ENCODE measurements at regions not wholly inside any gene's neighbourhood (a gene's known extent, or its start where the extent isn't known, plus 50 kb on each side); places are given as distances from the start of the nearest gene placed in this dataset.
A peak's percentile ranks its signal among the peaks of the same experiment; 100 is the strongest.
"Not testable (repeated sequence)": the region's sequence is repeated elsewhere in the genome, so short reads cannot be mapped to it uniquely, and the experiment has no call there.

GRCh38 chr9:86997156-86997555 is 49.9 kb upstream of the GAS1 start:
- no peak for DNase-seq
- intact Hi-C loops (cut with DNase I): no loop called here

- no peak for DNase-seq
- intact Hi-C loops (cut with DNase I): no loop called here
Measured at GRCh38 chr9:86997951-86998350, 50.6 kb upstream of the GAS1 start.

- intact Hi-C loops (cut with DNase I): no loop called here
- no peak for DNase-seq
Measured at GRCh38 chr9:87002517-87002916, 55.2 kb upstream of the GAS1 start.

- no peak for DNase-seq
- intact Hi-C loops (cut with DNase I): no loop called here
Measured at GRCh38 chr9:87004016-87004415, 56.7 kb upstream of the GAS1 start.

GRCh38 chr9:87006956-87007355 is 59.6 kb upstream of the GAS1 start:
- intact Hi-C loops (cut with DNase I): no loop called here
- no peak for DNase-seq

- peak in 30 of 42 donors; percentile 11 to 76 (median 44) for DNase-seq
- intact Hi-C loops (cut with DNase I): no loop called here
Measured at GRCh38 chr9:87007711-87008366, 60.5 kb upstream of the GAS1 start.

- intact Hi-C loops (cut with DNase I): no loop called here
- peak in 1 of 42 donors; percentile 5 for DNase-seq
Measured at GRCh38 chr9:87008667-87009066, 61.4 kb upstream of the GAS1 start.

GRCh38 chr9:87010626-87011025 is 63.3 kb upstream of the GAS1 start:
- DNase-seq: no peak
- intact Hi-C loops (cut with DNase I): no loop called here

- DNase-seq: no peak
- intact Hi-C loops (cut with DNase I): no loop called here
Measured at GRCh38 chr9:87011551-87011950, 64.2 kb upstream of the GAS1 start.

- no peak for DNase-seq
- intact Hi-C loops (cut with DNase I): no loop called here
Measured at GRCh38 chr9:87013490-87013889, 66.2 kb upstream of the GAS1 start.

GRCh38 chr9:87014436-87014835 is 67.1 kb upstream of the GAS1 start:
- intact Hi-C loops (cut with DNase I): no loop called here
- no peak for DNase-seq

GRCh38 chr9:87016681-87017080 is 69.4 kb upstream of the GAS1 start:
- DNase-seq: no peak
- intact Hi-C loops (cut with DNase I): no loop called here

GRCh38 chr9:87020169-87020950 is 73.1 kb upstream of the GAS1 start:
- intact Hi-C loops (cut with DNase I): no loop called here
- DNase-seq: peak in 2 of 42 donors; percentile 1 to 9

- DNase-seq: no peak
- intact Hi-C loops (cut with DNase I): no loop called here
Measured at GRCh38 chr9:87022178-87022577, 74.9 kb upstream of the GAS1 start.

- no peak for DNase-seq
- intact Hi-C loops (cut with DNase I): no loop called here
Measured at GRCh38 chr9:87026204-87026603, 78.9 kb upstream of the GAS1 start.

GRCh38 chr9:87028836-87029235 is 81.5 kb upstream of the GAS1 start:
- DNase-seq; intact Hi-C loops (cut with DNase I): not testable (repeated sequence)

- intact Hi-C loops (cut with DNase I): no loop called here
- no peak for DNase-seq
Measured at GRCh38 chr9:87029905-87030304, 82.6 kb upstream of the GAS1 start.

- no peak for DNase-seq
- intact Hi-C loops (cut with DNase I): no loop called here
Measured at GRCh38 chr9:87034841-87035240, 87.5 kb upstream of the GAS1 start.

- intact Hi-C loops (cut with DNase I): no loop called here
- no peak for DNase-seq
Measured at GRCh38 chr9:87035879-87036278, 88.6 kb upstream of the GAS1 start.

GRCh38 chr9:87036506-87036905 is 89.2 kb upstream of the GAS1 start:
- intact Hi-C loops (cut with DNase I): no loop called here
- DNase-seq: no peak

- intact Hi-C loops (cut with DNase I): no loop called here
- no peak for DNase-seq
Measured at GRCh38 chr9:87039809-87040392, 92.6 kb upstream of the GAS1 start.
